ENCODE measurements at regions not wholly inside any gene's neighbourhood (a gene's known extent, or its start where the extent isn't known, plus 50 kb on each side); places are given as distances from the start of the nearest gene placed in this dataset.

DNA sequence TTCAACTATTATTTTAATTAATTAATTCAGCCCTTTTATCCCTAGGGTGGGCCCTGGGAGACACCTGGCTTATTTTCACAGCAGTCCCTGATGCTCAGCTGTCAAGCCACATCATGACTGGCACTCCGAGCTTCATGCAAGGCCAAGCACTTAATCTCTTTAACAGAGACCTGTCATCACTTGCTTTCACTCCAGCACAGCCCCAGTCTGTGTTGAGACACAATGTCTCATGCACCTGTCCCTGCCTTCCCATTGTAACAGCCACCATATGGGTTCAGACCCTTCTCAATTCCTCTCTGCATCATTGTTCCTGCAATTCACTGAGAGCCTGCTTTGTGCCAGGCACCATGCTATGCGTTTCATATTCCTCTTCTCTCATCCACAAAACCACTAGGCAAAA is 222.2 kb upstream of the TENM4 start:
- TF ChIP-seq CTCF (IDR thresholded peaks at IDR 0.05) = no peak

GRCh38 chr11:79661373-79661772 is 220.5 kb upstream of the TENM4 start:
- TF ChIP-seq CTCF (IDR thresholded peaks at IDR 0.05) = no peak

GRCh38 chr11:79648766-79649520 is 208.1 kb upstream of the TENM4 start:
- TF ChIP-seq CTCF (IDR thresholded peaks at IDR 0.05) = no peak

DNA sequence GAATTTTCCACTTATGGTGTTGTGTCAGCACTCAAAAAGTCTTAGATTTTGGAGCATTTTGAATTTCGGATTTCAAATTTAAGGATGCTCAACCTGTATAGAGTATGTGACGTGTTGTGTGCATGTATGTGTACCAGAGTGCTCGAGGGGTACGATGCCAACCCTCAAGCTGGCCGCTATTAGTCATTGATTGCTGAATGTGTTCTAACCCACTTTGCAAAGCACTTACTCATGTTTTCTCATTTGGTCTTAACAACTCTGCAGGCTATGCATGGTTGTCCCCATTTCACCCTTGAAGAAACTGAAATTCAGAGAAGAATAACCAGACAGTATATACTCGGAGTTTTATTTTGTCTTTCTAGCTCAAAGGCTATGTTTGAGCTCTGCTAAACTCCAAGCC is 196.4 kb upstream of the TENM4 start:
- TF ChIP-seq CTCF (IDR thresholded peaks at IDR 0.05) = no peak

- no peak for TF ChIP-seq CTCF (IDR thresholded peaks at IDR 0.05)
These were observed 194.1 kb upstream of the TENM4 start for GRCh38 chr11:79634905-79635304.

DNA sequence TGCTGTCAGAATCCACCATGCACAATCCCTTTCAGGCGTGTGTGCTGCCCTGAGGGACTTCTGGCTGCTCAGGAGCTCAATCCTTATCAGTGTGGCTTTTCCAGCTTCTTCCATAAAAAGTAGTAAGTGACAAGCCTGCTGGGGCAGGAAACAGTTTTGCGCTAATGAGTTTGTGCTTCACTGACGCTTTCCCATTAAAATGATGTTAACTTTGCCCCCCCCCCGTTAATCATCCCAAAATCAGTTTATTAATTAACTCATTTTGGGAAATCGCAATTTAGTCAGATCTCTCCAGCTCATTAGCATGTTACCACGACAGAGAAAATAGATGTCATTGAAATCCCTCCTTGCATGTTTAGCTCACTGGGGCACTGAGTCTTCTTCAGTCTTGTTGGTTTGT is 186.5 kb upstream of the TENM4 start:
- no peak for TF ChIP-seq CTCF (IDR thresholded peaks at IDR 0.05)

- TF ChIP-seq CTCF (IDR thresholded peaks at IDR 0.05) = no peak
These were observed 185.6 kb upstream of the TENM4 start for GRCh38 chr11:79626135-79627075.
